Right lobe of liver (tissue), 6 donors: ENCODE measurements at regions not wholly inside any gene's neighbourhood (a gene's known extent, or its start where the extent isn't known, plus 50 kb on each side); places are given as distances from the start of the nearest gene placed in this dataset.

ENCODE experiments used
- ATAC-seq, 4 donors: fragments of 200-7000 bp; cut with Tn5 transposase; one replicate each; pipeline ENCODE4 v1.9.1; 2020; ENCODE audit warnings: mild to moderate bottlenecking in 4 of 4, moderate library complexity in 4 of 4
- DNase-seq, 3 donors: peaks; one replicate each; pipeline ENCODE4 v3.0.0-alpha.2; 2020
- H3K27ac ChIP-seq, 3 donors: fragments of 200-600 bp; one replicate each; pipeline ENCODE4 v1.8.0; 2022
- H3K27me3 ChIP-seq, 2 donors: fragments of 200-600 bp; one replicate each; pipeline ENCODE4 v1.8.0; 2022
- H3K36me3 ChIP-seq, 4 donors: fragments of 200-600 bp; sonication (generic) in 1 of 4; one replicate each; pipeline versions ENCODE4 v1.5.1 to v1.8.0; 2017 to 2022; ENCODE audit warnings: control low read depth in 1 of 4
- H3K4me1 ChIP-seq, 4 donors: fragments of 200-600 bp; sonication (generic) in 1 of 4; one replicate each; pipeline versions ENCODE4 v1.5.1 to v1.8.0; 2017 to 2022; ENCODE audit warnings: control low read depth in 1 of 4
- H3K4me3 ChIP-seq, 3 donors: fragments of 200-600 bp; one replicate each; pipeline ENCODE4 v1.8.0; 2022
- H3K9me3 ChIP-seq, 4 donors: fragments of 200-600 bp; sonication (generic) in 1 of 4; one replicate each; pipeline versions ENCODE4 v1.5.1 to v1.8.0; 2017 to 2022; ENCODE audit warnings: control low read depth in 1 of 4
- POLR2A ChIP-seq: fragments of 450-650 bp; IDR thresholded peaks from one replicate; pipeline ENCODE4 v1.6.1; 2017; ENCODE audit warnings: antibody characterized with exemption, mild to moderate bottlenecking
- WGBS: methylation state at CpG from one replicate; pipeline ENCODE4 v1.1.6; 2018; ENCODE audit warnings: low coverage, low lambda C conversion rate; ENCODE audit not compliant: insufficient coverage; ENCODE audit errors: missing lambda C conversion rate; 5-methylcytosine and 5-hydroxymethylcytosine counted together
- intact Hi-C, 2 donors: fragments of 100-400 bp; cut with DNase I; formaldehyde crosslinking; loops; one replicate each; pipeline versions ENCODE4 v1.11.2 to v1.14.1; 2022
- TF ChIP-seq, protein P1 (sequence below), 4 donors: fragments of 200-600 bp in 3 of 4; fragments of 450-650 bp in 1 of 4; IDR thresholded peaks; one replicate each; pipeline versions ENCODE4 v1.5.1 to v1.8.0; 2016 to 2022; ENCODE audit warnings: antibody characterized with exemption in 4 of 4, mild to moderate bottlenecking in 2 of 4
- donor health status: DM: no; HTN: yes; CAD: no.
- donor health status: DM: no; HTN: no; CAD: no.
- donor health status: DM: no; HTN: no; CAD: no.
- donor health status: DM: no; HTN: yes; CAD: no.
- donor health status: DM: no; HTN: yes; CAD: no.

- no peaks in the 10 kb centered on the region for H3K27me3 ChIP-seq
- no peak overlapping the region for H3K27ac ChIP-seq
- no peaks in the 10 kb centered on the region for H3K4me1 ChIP-seq
- H3K9me3 ChIP-seq = no peaks in the 10 kb centered on the region
- H3K4me3 ChIP-seq = no peak overlapping the region
- WGBS = 54% methylated on average over 10 of the region's 11 CpGs
- TF ChIP-seq, protein P1, sequence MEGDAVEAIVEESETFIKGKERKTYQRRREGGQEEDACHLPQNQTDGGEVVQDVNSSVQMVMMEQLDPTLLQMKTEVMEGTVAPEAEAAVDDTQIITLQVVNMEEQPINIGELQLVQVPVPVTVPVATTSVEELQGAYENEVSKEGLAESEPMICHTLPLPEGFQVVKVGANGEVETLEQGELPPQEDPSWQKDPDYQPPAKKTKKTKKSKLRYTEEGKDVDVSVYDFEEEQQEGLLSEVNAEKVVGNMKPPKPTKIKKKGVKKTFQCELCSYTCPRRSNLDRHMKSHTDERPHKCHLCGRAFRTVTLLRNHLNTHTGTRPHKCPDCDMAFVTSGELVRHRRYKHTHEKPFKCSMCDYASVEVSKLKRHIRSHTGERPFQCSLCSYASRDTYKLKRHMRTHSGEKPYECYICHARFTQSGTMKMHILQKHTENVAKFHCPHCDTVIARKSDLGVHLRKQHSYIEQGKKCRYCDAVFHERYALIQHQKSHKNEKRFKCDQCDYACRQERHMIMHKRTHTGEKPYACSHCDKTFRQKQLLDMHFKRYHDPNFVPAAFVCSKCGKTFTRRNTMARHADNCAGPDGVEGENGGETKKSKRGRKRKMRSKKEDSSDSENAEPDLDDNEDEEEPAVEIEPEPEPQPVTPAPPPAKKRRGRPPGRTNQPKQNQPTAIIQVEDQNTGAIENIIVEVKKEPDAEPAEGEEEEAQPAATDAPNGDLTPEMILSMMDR (IDR thresholded peaks at IDR 0.05) = no peak
- no peak for TF ChIP-seq POLR2A
- no peaks in the 10 kb centered on the region for H3K36me3 ChIP-seq
- no peak for DNase-seq
- ATAC-seq = no peak
- intact Hi-C loops = no loop called here
Observed at GRCh38 chr4:152015597-152016302, 254.9 kb upstream of the GATB start.

DNA sequence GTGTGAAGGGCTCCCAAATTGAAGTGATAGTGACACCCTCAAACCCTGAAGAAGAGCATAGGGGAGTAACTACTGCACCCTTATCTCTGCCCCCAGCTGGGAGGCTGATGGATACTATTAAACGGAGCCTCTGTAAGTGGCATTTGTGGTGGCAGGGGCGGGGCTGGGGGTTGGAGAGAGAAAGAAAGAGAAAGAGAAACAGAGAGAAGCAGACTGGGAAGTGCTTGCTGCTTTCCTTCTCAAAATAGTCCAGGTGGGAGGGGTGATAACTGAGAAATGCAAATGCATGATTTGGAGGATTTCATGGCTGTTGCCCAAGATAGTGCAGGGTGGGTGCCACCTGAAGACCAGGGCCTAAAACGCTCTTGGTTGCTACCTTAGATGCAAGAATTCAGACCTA is 253.5 kb upstream of the GATB start:
- peak in 1 of 4 donors; percentile 13 for ATAC-seq
- H3K27me3 ChIP-seq = no peaks in the 10 kb centered on the region
- no peak overlapping the region for H3K4me3 ChIP-seq
- DNase-seq = no peak
- H3K4me1 ChIP-seq = no peaks in the 10 kb centered on the region
- WGBS = 25% methylated on average over 2 of the region's 3 CpGs
- H3K9me3 ChIP-seq = no peaks in the 10 kb centered on the region
- H3K27ac ChIP-seq = no peak overlapping the region
- intact Hi-C loops = no loop called here
- TF ChIP-seq, protein P1 (IDR thresholded peaks at IDR 0.05) = no peak
- TF ChIP-seq POLR2A = no peak
- no peaks in the 10 kb centered on the region for H3K36me3 ChIP-seq

- Histone ChIP-seq H3K27me3 (no peaks in the 10 kb centered on the region), H3K36me3 (no peaks in the 10 kb centered on the region), H3K9me3 (no peaks in the 10 kb centered on the region), H3K4me1 (no peaks in the 10 kb centered on the region), H3K27ac (no peak overlapping the region), H3K4me3 (no peak overlapping the region)
- intact Hi-C loops = no loop called here
- ATAC-seq = no peak
- no peak for DNase-seq
- 60% methylated on average over 7 of the region's 7 CpGs for WGBS
- TF ChIP-seq, protein P1 (IDR thresholded peaks at IDR 0.05) = no peak
- TF ChIP-seq POLR2A = no peak
Observed at GRCh38 chr4:152011469-152011868, 250.7 kb upstream of the GATB start.

- H3K9me3 ChIP-seq = no peaks in the 10 kb centered on the region
- no peak overlapping the region for H3K4me3 ChIP-seq
- DNase-seq (no peak), ATAC-seq (no peak)
- intact Hi-C loops = no loop called here
- H3K27ac ChIP-seq = no peak overlapping the region
- 21% methylated on average over 2 of the region's 2 CpGs for WGBS
- H3K36me3 ChIP-seq = no peaks in the 10 kb centered on the region
- no peak for TF ChIP-seq POLR2A
- TF ChIP-seq, protein P1 (IDR thresholded peaks at IDR 0.05) = no peak
- H3K27me3 ChIP-seq = no peaks in the 10 kb centered on the region
- H3K4me1 ChIP-seq = no peaks in the 10 kb centered on the region
Observed at GRCh38 chr4:152010710-152011079, 249.9 kb upstream of the GATB start.
